ENCODE measurements at regions not wholly inside any gene's neighbourhood (a gene's known extent, or its start where the extent isn't known, plus 50 kb on each side); places are given as distances from the start of the nearest gene placed in this dataset.
"Not testable (repeated sequence)": the region's sequence is repeated elsewhere in the genome, so short reads cannot be mapped to it uniquely, and the experiment has no call there.

- H3K4me3 ChIP-seq (ENCODE audit: low read depth, low read length): no peak overlapping the region
- TF ChIP-seq, protein P1, sequence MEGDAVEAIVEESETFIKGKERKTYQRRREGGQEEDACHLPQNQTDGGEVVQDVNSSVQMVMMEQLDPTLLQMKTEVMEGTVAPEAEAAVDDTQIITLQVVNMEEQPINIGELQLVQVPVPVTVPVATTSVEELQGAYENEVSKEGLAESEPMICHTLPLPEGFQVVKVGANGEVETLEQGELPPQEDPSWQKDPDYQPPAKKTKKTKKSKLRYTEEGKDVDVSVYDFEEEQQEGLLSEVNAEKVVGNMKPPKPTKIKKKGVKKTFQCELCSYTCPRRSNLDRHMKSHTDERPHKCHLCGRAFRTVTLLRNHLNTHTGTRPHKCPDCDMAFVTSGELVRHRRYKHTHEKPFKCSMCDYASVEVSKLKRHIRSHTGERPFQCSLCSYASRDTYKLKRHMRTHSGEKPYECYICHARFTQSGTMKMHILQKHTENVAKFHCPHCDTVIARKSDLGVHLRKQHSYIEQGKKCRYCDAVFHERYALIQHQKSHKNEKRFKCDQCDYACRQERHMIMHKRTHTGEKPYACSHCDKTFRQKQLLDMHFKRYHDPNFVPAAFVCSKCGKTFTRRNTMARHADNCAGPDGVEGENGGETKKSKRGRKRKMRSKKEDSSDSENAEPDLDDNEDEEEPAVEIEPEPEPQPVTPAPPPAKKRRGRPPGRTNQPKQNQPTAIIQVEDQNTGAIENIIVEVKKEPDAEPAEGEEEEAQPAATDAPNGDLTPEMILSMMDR (conservative IDR thresholded peaks at IDR 0.05; ENCODE audit: low read depth, low read length): no peak
- no peak for DNase-seq (ENCODE audit: low read depth)
These were observed 135.2 kb downstream of the GPR37 start for GRCh38 chr7:124630395-124630794.

DNA sequence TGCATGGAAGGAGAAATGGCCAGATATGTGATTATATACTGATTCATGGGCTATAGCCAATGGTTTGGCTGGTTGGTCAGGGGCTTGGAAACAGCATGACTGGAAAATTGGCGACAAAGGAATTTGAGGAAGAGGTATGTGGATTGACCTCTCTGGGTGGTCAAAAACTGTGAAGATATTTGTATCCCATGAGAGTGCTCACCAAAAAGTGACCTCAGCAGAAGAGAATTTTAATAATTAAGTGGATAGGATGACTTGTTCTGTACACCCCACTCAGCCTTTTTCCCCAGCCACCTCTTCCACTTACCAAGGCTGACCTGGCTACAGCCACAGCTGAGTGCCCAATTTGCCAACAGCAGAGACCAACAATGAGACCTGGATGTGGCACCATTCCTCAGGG lies 146.7 kb downstream of the GPR37 start:
- H3K4me3 ChIP-seq (ENCODE audit: low read depth, low read length): no peak overlapping the region
- TF ChIP-seq, protein P1 (conservative IDR thresholded peaks at IDR 0.05; ENCODE audit: low read depth, low read length): no peak
- DNase-seq (ENCODE audit: low read depth): no peak

DNA sequence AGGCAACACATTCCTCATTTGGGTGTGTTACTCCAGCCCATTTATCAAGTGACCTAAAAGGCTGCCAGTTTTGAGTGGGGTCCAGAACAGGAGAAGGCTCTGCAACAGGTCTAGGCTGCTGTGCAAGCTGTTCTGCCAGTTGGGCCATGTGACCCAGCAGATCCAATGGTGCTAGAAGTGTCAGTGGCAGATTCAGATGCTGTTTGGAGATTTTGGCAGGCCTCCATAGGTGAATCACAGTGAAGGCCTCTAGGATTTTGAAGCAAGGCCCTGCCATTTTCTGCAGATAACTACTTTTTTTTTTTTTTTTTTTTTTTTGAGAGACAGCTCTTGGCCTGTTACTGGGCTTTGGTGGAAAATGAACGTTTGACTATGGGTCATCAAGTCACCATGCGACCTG lies 147.5 kb downstream of the GPR37 start:
- H3K4me3 ChIP-seq (ENCODE audit: low read depth, low read length); DNase-seq (ENCODE audit: low read depth): not testable (repeated sequence)

DNA sequence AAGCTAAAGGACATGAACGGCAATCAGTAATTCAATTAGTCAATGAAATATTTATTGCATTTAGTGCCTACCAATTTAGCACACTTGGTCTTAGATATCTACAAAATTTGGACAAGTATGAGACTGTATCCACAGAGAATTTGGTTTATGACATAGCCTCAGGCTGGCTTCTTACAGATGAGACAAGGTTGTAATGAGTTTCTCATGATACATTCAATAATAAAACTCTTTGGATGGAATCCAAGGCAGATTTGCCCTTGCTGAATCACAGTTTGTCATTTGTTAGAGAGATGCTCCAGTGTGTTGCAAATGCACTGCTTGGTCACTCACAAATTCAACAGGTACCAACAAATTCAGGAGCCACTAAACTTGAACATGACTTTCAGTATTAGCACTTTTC lies 162.5 kb downstream of the GPR37 start:
- no peak overlapping the region for H3K4me3 ChIP-seq (ENCODE audit: low read depth, low read length)
- DNase-seq (ENCODE audit: low read depth): no peak
- TF ChIP-seq, protein P1 (conservative IDR thresholded peaks at IDR 0.05; ENCODE audit: low read depth, low read length): no peak

GRCh38 chr7:124597509-124597908 lies 168.1 kb downstream of the GPR37 start:
- TF ChIP-seq, protein P1 (conservative IDR thresholded peaks at IDR 0.05; ENCODE audit: low read depth, low read length): no peak
- no peak overlapping the region for H3K4me3 ChIP-seq (ENCODE audit: low read depth, low read length)
- no peak for DNase-seq (ENCODE audit: low read depth)

DNA sequence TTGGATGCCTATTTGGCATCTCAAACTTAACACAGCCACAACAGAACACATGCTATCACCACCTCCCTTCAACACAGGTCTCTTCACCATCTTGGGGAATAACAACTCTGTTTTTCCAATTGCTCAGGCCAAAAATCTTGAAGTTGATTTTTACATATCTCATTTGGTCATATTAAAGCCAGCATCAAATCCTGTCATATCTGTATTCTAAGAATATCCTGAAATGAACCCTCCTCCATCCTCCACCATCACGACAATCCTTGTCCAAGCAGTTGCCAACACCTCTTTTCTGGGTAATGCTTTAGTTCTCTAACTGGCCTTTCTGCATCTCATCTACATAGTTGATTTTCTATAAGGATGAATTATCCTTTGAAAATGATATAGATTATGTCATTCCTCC lies 168.7 kb downstream of the GPR37 start:
- no peak overlapping the region for H3K4me3 ChIP-seq (ENCODE audit: low read depth, low read length)
- TF ChIP-seq, protein P1 (conservative IDR thresholded peaks at IDR 0.05; ENCODE audit: low read depth, low read length): no peak
- no peak for DNase-seq (ENCODE audit: low read depth)

DNA sequence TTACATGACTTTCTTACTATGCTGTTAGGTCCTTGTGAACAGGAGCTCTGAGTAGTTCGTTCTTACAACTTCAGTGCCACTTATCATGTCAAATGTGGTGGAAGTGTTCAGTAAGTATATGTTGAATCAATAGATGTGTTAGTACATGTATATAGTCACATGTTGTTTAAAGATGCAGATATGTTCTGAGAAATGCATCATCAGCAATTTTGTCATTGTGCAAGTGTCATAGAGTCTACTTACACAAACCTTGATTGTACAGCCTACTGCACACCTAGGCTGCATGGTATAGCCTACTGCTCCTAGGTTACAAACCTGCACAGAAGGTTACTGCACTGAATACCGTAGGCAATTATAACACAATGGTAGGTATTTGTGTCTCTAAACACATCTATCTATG lies 174.8 kb downstream of the GPR37 start:
- TF ChIP-seq, protein P1 (conservative IDR thresholded peaks at IDR 0.05; ENCODE audit: low read depth, low read length): no peak
- DNase-seq (ENCODE audit: low read depth): no peak
- H3K4me3 ChIP-seq (ENCODE audit: low read depth, low read length): no peak overlapping the region

GRCh38 chr7:124577256-124577655 lies 188.3 kb downstream of the GPR37 start:
- H3K4me3 ChIP-seq (ENCODE audit: low read depth, low read length): no peak overlapping the region
- DNase-seq (ENCODE audit: low read depth): no peak
- TF ChIP-seq, protein P1 (conservative IDR thresholded peaks at IDR 0.05; ENCODE audit: low read depth, low read length): no peak
